ENCODE measurements at regions not wholly inside any gene's neighbourhood (a gene's known extent, or its start where the extent isn't known, plus 50 kb on each side); places are given as distances from the start of the nearest gene placed in this dataset.
A peak's percentile ranks its signal among the peaks of the same experiment; 100 is the strongest.

- Mint-ChIP-seq H3K27me3 (ENCODE audit: low read depth) (peaks cover 61% of the 10 kb centered on the region), H3K36me3 (ENCODE audit: low read depth) (no peaks in the 10 kb centered on the region), H3K4me3 (no peak overlapping the region), H3K27ac (ENCODE audit: unreplicated experiment) (no peak overlapping the region), H3K4me1 (peaks cover 30% of the 10 kb centered on the region), H3K9me3 (no peaks in the 10 kb centered on the region)
- TF ChIP-seq CTCF (conservative IDR thresholded peaks at IDR 0.05), result no peak
- DNase-seq (ENCODE audit: low read depth, low spot score), result no peak
Measured at GRCh38 chr15:69577397-69577796, 124.8 kb downstream of the RPLP1 start.

- Mint-ChIP-seq H3K4me3 (no peak overlapping the region), H3K36me3 (ENCODE audit: low read depth) (no peaks in the 10 kb centered on the region), H3K9me3 (no peaks in the 10 kb centered on the region), H3K27ac (ENCODE audit: unreplicated experiment) (peak overlapping the region; percentile 22), H3K27me3 (ENCODE audit: low read depth) (peaks cover 61% of the 10 kb centered on the region), H3K4me1 (peaks cover 30% of the 10 kb centered on the region)
- no peak for TF ChIP-seq CTCF (conservative IDR thresholded peaks at IDR 0.05)
- no peak for DNase-seq (ENCODE audit: low read depth, low spot score)
Measured at GRCh38 chr15:69578252-69578651, 125.6 kb downstream of the RPLP1 start.

- peaks cover 34% of the 10 kb centered on the region for H3K4me1 Mint-ChIP-seq
- H3K4me3 Mint-ChIP-seq, result no peak overlapping the region
- H3K36me3 Mint-ChIP-seq (ENCODE audit: low read depth), result no peaks in the 10 kb centered on the region
- peaks cover 55% of the 10 kb centered on the region for H3K27me3 Mint-ChIP-seq (ENCODE audit: low read depth)
- H3K27ac Mint-ChIP-seq (ENCODE audit: unreplicated experiment), result peak overlapping the region; percentile 22
- H3K9me3 Mint-ChIP-seq, result no peaks in the 10 kb centered on the region
- DNase-seq (ENCODE audit: low read depth, low spot score), result no peak
- TF ChIP-seq CTCF (conservative IDR thresholded peaks at IDR 0.05), result no peak
Measured at GRCh38 chr15:69578787-69579583, 126.4 kb downstream of the RPLP1 start.

GRCh38 chr15:69579950-69580618 is 127.5 kb downstream of the RPLP1 start:
- H3K4me1 Mint-ChIP-seq, result peaks cover 34% of the 10 kb centered on the region
- peak overlapping the region; percentile 69 for H3K27ac Mint-ChIP-seq (ENCODE audit: unreplicated experiment)
- H3K4me3 Mint-ChIP-seq, result no peak overlapping the region
- no peaks in the 10 kb centered on the region for H3K36me3 Mint-ChIP-seq (ENCODE audit: low read depth)
- no peak for TF ChIP-seq CTCF (conservative IDR thresholded peaks at IDR 0.05)
- no peak for DNase-seq (ENCODE audit: low read depth, low spot score)
- H3K27me3 Mint-ChIP-seq (ENCODE audit: low read depth), result peaks cover 45% of the 10 kb centered on the region
- no peaks in the 10 kb centered on the region for H3K9me3 Mint-ChIP-seq

- H3K4me1 Mint-ChIP-seq, result peaks cover 31% of the 10 kb centered on the region
- peaks cover 17% of the 10 kb centered on the region for H3K27me3 Mint-ChIP-seq (ENCODE audit: low read depth)
- H3K27ac Mint-ChIP-seq (ENCODE audit: unreplicated experiment), result no peak overlapping the region
Measured at GRCh38 chr15:69583626-69584025, 131.0 kb downstream of the RPLP1 start.

More at GRCh38 chr15:69583626-69584025, 131.0 kb downstream of the RPLP1 start:
- Mint-ChIP-seq H3K36me3 (ENCODE audit: low read depth) (no peaks in the 10 kb centered on the region), H3K9me3 (no peaks in the 10 kb centered on the region), H3K4me3 (no peak overlapping the region)
- DNase-seq (ENCODE audit: low read depth, low spot score), result no peak
- TF ChIP-seq CTCF (conservative IDR thresholded peaks at IDR 0.05), result no peak
